Body of pancreas (tissue), 4 donors: ENCODE measurements at regions not wholly inside any gene's neighbourhood (a gene's known extent, or its start where the extent isn't known, plus 50 kb on each side); places are given as distances from the start of the nearest gene placed in this dataset.
"Not testable (repeated sequence)": the region's sequence is repeated elsewhere in the genome, so short reads cannot be mapped to it uniquely, and the experiment has no call there.

Experiments
- ATAC-seq: fragments of 150-250 bp; one replicate; pipeline ENCODE4 v1.9.1; 2016
- DNase-seq, 4 donors: peaks; one replicate each; pipeline ENCODE4 v3.0.0-alpha.2; 2019
- H3K27ac ChIP-seq, 4 donors: fragments of 200-600 bp; sonication (generic); 1 replicate in 3 of 4; 2 replicates in 1 of 4; pipeline versions ENCODE4 v1.5.1 to v1.6.1; 2016 to 2019; ENCODE audit warnings: mild to moderate bottlenecking in 1 of 4, mixed read lengths in 1 of 4, moderate library complexity in 1 of 4
- H3K27me3 ChIP-seq, 2 donors: fragments of 200-600 bp; sonication (generic); one replicate each; pipeline ENCODE4 v1.6.0; 2016; ENCODE audit warnings: mild to moderate bottlenecking in 1 of 2
- H3K36me3 ChIP-seq, 2 donors: fragments of 200-600 bp; sonication (generic); replicated peaks in 1 of 2; 2 replicates each; pipeline ENCODE4 v1.5.1; 2016; ENCODE audit warnings: low read depth in 2 of 2; ENCODE audit not compliant: insufficient read depth in 1 of 2
- H3K4me1 ChIP-seq: fragments of 200-600 bp; sonication (generic); one replicate; pipeline ENCODE4 v1.6.0; 2016
- H3K4me3 ChIP-seq, 2 donors: fragments of 200-600 bp; sonication (generic); 1 replicate in 1 of 2; 2 replicates in 1 of 2; pipeline ENCODE4 v1.5.1; 2016 to 2019
- H3K9me3 ChIP-seq, 3 donors: fragments of 200-600 bp; sonication (generic); 1 replicate in 2 of 3; 2 replicates in 1 of 3; pipeline ENCODE4 v1.5.1; 2016
- POLR2A ChIP-seq, 3 donors: fragments of 450-650 bp; IDR thresholded peaks; one replicate each; pipeline ENCODE4 v1.6.1; 2016; ENCODE audit warnings: antibody characterized with exemption in 3 of 3, mild to moderate bottlenecking in 2 of 3
- WGBS, 2 donors: methylation state at CpG; one replicate each; pipeline ENCODE4 v1.1.5; 2017; 5-methylcytosine and 5-hydroxymethylcytosine counted together
- intact Hi-C: fragments of 100-400 bp; cut with DNase I; formaldehyde crosslinking; loops from one replicate; pipeline ENCODE4 v1.15.1; 2023
- TF ChIP-seq, protein P1 (sequence below), 7 experiments: fragments of 450-650 bp in 4 of 7; fragments of 200-600 bp in 3 of 7; sonication (generic) in 3 of 7; IDR thresholded peaks; one replicate each; pipeline ENCODE4 v1.5.1; 2016 to 2019; ENCODE audit warnings: antibody characterized with exemption in 7 of 7

DNA sequence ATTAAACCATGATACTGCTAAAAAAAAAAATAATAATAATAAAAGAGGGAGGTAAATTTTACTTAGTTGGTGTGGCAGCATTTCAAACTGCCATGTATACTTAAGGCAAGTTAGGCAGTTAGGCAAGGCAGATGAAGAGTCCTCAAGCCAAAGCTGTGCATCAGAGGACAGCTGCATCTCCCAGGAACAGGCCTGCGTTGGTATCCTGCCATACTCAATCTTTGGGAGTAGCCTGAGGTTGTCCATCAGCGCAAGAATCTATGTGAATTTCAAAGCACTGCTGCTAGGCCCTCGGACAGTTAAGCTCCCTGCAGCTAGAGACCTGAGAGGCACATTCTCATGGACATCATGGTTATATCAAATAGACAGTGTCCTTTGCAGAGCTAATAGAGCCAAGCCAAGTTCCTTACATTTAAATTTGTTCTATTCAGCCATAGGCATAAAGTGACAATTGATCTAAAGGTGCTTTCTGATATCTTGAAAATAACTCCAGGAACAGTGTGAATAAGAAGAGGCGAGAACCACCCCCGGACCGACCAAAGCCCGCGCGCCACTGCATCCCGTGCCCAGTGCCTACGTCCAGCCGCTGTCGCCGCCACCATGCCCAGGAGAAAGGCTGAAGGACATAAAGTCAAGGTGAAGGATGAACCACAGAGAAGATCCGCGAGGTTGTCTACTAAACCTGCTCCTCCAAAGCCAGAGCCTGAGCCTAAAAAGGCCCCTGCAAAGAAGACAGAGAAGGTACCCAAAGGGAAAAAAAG, 310.6 kb downstream of the SEMA3D start:
- TF ChIP-seq, protein P1, sequence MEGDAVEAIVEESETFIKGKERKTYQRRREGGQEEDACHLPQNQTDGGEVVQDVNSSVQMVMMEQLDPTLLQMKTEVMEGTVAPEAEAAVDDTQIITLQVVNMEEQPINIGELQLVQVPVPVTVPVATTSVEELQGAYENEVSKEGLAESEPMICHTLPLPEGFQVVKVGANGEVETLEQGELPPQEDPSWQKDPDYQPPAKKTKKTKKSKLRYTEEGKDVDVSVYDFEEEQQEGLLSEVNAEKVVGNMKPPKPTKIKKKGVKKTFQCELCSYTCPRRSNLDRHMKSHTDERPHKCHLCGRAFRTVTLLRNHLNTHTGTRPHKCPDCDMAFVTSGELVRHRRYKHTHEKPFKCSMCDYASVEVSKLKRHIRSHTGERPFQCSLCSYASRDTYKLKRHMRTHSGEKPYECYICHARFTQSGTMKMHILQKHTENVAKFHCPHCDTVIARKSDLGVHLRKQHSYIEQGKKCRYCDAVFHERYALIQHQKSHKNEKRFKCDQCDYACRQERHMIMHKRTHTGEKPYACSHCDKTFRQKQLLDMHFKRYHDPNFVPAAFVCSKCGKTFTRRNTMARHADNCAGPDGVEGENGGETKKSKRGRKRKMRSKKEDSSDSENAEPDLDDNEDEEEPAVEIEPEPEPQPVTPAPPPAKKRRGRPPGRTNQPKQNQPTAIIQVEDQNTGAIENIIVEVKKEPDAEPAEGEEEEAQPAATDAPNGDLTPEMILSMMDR (IDR thresholded peaks at IDR 0.05), result no peak
- no peak for TF ChIP-seq POLR2A (IDR thresholded peaks at IDR 0.05)
- 82 to 88% methylated on average over 16 of the region's 16 CpGs for WGBS, 2 donors
- DNase-seq, result no peak
- intact Hi-C loops, result no loop called here
- Histone ChIP-seq H3K4me1 (no peaks in the 10 kb centered on the region), H3K27me3 (no peaks in the 10 kb centered on the region), H3K36me3 (no peaks in the 10 kb centered on the region), H3K27ac (no peak overlapping the region), H3K9me3 (no peaks in the 10 kb centered on the region), H3K4me3 (no peak overlapping the region)
- ATAC-seq, result no peak

DNA sequence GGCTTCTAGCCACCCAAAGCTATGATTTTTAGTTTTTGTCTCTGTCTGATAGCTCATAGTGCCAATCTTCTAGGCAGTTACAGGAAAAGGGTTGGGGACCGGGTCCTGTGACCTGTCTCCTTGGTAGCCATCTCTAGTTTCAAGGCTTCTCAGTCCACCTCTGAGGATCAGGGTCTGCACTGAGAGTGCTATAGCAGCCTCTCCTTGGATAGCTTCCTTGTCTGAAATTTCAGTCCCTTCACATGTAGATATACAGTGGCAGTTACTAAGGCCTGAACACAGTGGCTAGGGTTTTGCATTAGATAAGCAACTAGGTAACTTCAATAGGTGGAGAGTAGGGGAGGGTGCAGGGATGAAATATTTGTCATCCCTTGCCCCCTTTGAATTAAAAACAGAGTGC, 321.3 kb downstream of the SEMA3D start:
- ATAC-seq, result no peak
- intact Hi-C loops, result no loop called here
- no peak for DNase-seq
- Histone ChIP-seq H3K9me3 (no peaks in the 10 kb centered on the region), H3K4me3 (no peak overlapping the region), H3K27me3 (no peaks in the 10 kb centered on the region), H3K36me3 (no peaks in the 10 kb centered on the region), H3K27ac (no peak overlapping the region), H3K4me1 (no peaks in the 10 kb centered on the region)
- TF ChIP-seq, protein P1 (IDR thresholded peaks at IDR 0.05), result no peak
- no peak for TF ChIP-seq POLR2A (IDR thresholded peaks at IDR 0.05)
- 68 to 96% methylated on average over 1 of the region's 1 CpG for WGBS, 2 donors

DNA sequence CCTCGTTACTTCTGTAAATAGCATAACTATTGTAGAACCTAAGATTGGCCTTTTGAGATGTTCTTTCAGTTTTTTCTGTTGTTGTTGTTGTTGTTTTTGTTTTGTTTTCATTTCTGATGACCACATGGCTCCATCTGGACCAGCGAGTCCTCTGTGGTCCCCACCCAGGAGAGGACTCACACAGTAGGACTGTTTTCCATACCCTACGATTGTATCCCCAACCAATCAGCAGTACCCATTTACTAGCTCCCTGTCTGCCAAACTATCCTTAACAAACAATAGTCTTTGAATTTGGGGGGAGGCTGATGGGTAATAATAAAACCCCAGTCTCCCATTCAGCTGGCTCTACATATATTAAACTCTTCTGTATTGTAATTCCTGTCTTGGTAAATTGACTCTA, 329.5 kb downstream of the SEMA3D start:
- H3K36me3 ChIP-seq, result no peaks in the 10 kb centered on the region
- intact Hi-C loops, result no loop called here
- no peaks in the 10 kb centered on the region for H3K4me1 ChIP-seq
- WGBS, 2 donors, result 47 to 61% methylated on average over 3 of the region's 3 CpGs
- ATAC-seq, result no peak
- H3K27ac ChIP-seq, result no peak overlapping the region
- no peaks in the 10 kb centered on the region for H3K9me3 ChIP-seq
- no peak for DNase-seq
- no peaks in the 10 kb centered on the region for H3K27me3 ChIP-seq
- no peak overlapping the region for H3K4me3 ChIP-seq
- TF ChIP-seq POLR2A (IDR thresholded peaks at IDR 0.05), result no peak
- TF ChIP-seq, protein P1 (IDR thresholded peaks at IDR 0.05), result no peak

DNA sequence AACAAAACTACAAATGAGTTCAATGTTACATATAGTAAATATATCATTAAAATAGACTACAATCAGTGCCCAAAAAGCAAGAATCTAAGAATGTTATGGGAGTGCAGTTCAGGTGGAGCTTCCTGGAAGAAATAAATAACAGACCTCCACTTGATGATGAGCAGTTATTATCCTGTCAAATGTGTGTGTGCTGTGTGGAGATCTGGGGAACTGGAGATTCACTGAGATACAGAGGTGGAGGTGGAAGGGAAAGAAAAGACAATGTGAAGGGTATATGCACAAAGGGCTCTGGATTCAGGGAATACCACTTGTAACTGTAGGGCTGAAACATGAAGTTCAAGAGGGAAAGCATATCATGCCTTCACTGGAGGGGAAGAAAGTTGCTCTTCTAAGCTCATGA, 331.1 kb downstream of the SEMA3D start:
- H3K27ac ChIP-seq, result no peak overlapping the region
- no peaks in the 10 kb centered on the region for H3K9me3 ChIP-seq
- no peaks in the 10 kb centered on the region for H3K27me3 ChIP-seq
- ATAC-seq (no peak), DNase-seq (no peak)
- no peak overlapping the region for H3K4me3 ChIP-seq
- H3K36me3 ChIP-seq, result no peaks in the 10 kb centered on the region
- intact Hi-C loops, result no loop called here
- TF ChIP-seq POLR2A (IDR thresholded peaks at IDR 0.05), result no peak
- TF ChIP-seq, protein P1 (IDR thresholded peaks at IDR 0.05), result no peak
- H3K4me1 ChIP-seq, result no peaks in the 10 kb centered on the region

DNA sequence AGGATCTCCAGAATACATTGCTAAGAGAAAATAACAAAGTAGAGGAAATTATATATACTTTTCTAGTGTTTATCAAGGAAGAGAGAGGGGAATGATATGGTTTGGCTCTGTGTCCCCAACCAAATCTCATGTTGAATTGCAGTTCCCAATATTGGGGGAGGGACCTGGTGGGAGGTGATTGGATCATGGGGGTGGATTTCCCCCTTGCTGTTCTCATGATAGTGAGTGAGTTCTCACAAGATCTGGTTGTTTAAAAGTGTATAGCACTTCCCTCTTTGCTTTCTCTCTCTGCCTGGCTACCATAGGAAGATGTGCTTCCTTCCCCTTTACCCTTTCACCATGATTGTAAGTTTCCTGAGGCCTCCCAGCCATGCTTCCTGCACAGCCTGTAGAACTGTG, 337.9 kb downstream of the SEMA3D start:
- intact Hi-C loops, H3K9me3 ChIP-seq, H3K27me3 ChIP-seq, H3K4me1 ChIP-seq, H3K27ac ChIP-seq, DNase-seq, H3K36me3 ChIP-seq, ATAC-seq, H3K4me3 ChIP-seq: not testable (repeated sequence)
